A673 (cell line): ENCODE measurements at regions not wholly inside any gene's neighbourhood (a gene's known extent, or its start where the extent isn't known, plus 50 kb on each side); places are given as distances from the start of the nearest gene placed in this dataset.

ENCODE experiments used
- EZH2 ChIP-seq: fragments of 200-600 bp; sonication (generic); IDR thresholded peaks from 2 replicates; pipeline ENCODE4 v1.6.1; 2017; ENCODE audit warnings: borderline replicate concordance, low read depth, mild to moderate bottlenecking, mixed read lengths, antibody characterized with exemption, low read length; ENCODE audit not compliant: poor library complexity, severe bottlenecking
- TF ChIP-seq, protein P1 (sequence below): fragments of 300-800, 200-600 bp; sonication (generic); conservative IDR thresholded peaks from 2 replicates; pipeline ENCODE4 v1.5.1; 2017; ENCODE audit warnings: low read depth, mild to moderate bottlenecking, antibody characterized with exemption, low read length, moderate library complexity, mixed read lengths

GRCh38 chr7:46239846-46240245 is 318.8 kb upstream of the IGFBP3 start:
- no peak for TF ChIP-seq EZH2
- TF ChIP-seq, protein P1, sequence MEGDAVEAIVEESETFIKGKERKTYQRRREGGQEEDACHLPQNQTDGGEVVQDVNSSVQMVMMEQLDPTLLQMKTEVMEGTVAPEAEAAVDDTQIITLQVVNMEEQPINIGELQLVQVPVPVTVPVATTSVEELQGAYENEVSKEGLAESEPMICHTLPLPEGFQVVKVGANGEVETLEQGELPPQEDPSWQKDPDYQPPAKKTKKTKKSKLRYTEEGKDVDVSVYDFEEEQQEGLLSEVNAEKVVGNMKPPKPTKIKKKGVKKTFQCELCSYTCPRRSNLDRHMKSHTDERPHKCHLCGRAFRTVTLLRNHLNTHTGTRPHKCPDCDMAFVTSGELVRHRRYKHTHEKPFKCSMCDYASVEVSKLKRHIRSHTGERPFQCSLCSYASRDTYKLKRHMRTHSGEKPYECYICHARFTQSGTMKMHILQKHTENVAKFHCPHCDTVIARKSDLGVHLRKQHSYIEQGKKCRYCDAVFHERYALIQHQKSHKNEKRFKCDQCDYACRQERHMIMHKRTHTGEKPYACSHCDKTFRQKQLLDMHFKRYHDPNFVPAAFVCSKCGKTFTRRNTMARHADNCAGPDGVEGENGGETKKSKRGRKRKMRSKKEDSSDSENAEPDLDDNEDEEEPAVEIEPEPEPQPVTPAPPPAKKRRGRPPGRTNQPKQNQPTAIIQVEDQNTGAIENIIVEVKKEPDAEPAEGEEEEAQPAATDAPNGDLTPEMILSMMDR = no peak
